Stomach (tissue), 8 donors: ENCODE measurements at regions not wholly inside any gene's neighbourhood (a gene's known extent, or its start where the extent isn't known, plus 50 kb on each side); places are given as distances from the start of the nearest gene placed in this dataset.
A peak's percentile ranks its signal among the peaks of the same experiment; 100 is the strongest.

Source experiments
- DNase-seq, 2 donors: peaks; one replicate each; pipeline versions ENCODE4 v3.0.0 to v3.0.0-alpha.2; 2013 to 2019
- H3K27ac ChIP-seq, 5 donors: fragments of 200-600 bp in 4 of 5; sonication (generic) in 4 of 5; one replicate each; pipeline ENCODE4 v1.5.1; 2013 to 2019; ENCODE audit warnings: mild to moderate bottlenecking in 1 of 5, moderate library complexity in 1 of 5
- H3K27me3 ChIP-seq, 3 donors: fragments of 200-600 bp; sonication (generic); one replicate each; pipeline ENCODE4 v1.5.1; 2017 to 2019; ENCODE audit warnings: mixed run types in 1 of 3
- H3K36me3 ChIP-seq, 4 donors: fragments of 200-600 bp; sonication (generic); 1 replicate in 3 of 4; 2 replicates in 1 of 4; pipeline ENCODE4 v1.5.1; 2016 to 2019
- H3K4me1 ChIP-seq, 4 donors: fragments of 200-600 bp; sonication (generic); one replicate each; pipeline ENCODE4 v1.5.1; 2016 to 2019
- H3K4me3 ChIP-seq, 4 donors: fragments of 200-600 bp; sonication (generic) in 3 of 4; one replicate each; pipeline ENCODE4 v1.5.1; 2016 to 2019; ENCODE audit warnings: mild to moderate bottlenecking in 1 of 4
- H3K9me3 ChIP-seq, 4 donors: fragments of 200-600 bp; sonication (generic); one replicate each; pipeline ENCODE4 v1.5.1; 2016 to 2019
- CTCF ChIP-seq, 7 experiments: fragments of 450-650 bp in 4 of 7; fragments of 200-600 bp in 3 of 7; sonication (generic) in 3 of 7; IDR thresholded peaks; one replicate each; pipeline ENCODE4 v1.5.1; 2016 to 2019; ENCODE audit warnings: antibody characterized with exemption in 7 of 7, control low read depth in 2 of 7, mild to moderate bottlenecking in 1 of 7
- EP300 ChIP-seq: sonication (generic); formaldehyde crosslinking; IDR thresholded peaks from one replicate; pipeline ENCODE4 v1.6.1; 2017; ENCODE audit warnings: antibody characterized with exemption
- POLR2A ChIP-seq, 4 donors: fragments of 450-650 bp; IDR thresholded peaks; one replicate each; pipeline ENCODE4 v1.6.1; 2016; ENCODE audit warnings: antibody characterized with exemption in 4 of 4, control low read depth in 2 of 4, mild to moderate bottlenecking in 1 of 4, moderate library complexity in 1 of 4
- POLR2AphosphoS5 ChIP-seq, 3 donors: sonication (generic); formaldehyde crosslinking; IDR thresholded peaks; one replicate each; pipeline ENCODE4 v1.6.1; 2016; ENCODE audit warnings: antibody characterized with exemption in 3 of 3
- WGBS, 5 donors: extraction: QIAGEN DNeasy Blood & Tissue Kit in 3 of 5; methylation state at CpG; one replicate each; pipeline versions ENCODE4 v1.1.5 to v1.1.7; 2013 to 2018; 5-methylcytosine and 5-hydroxymethylcytosine counted together
- intact Hi-C: fragments of 100-400 bp; cut with DNase I; formaldehyde crosslinking; loops from one replicate; pipeline ENCODE4 v1.15.1; 2023; ENCODE audit warnings: low total_unique reads
- donor health status: healthy with polysubstance abuse.
- donor health status: Bipolar disorder and iron deficiency.
- donor health status: healthy.

- Histone ChIP-seq H3K27ac (no peak overlapping the region), H3K4me1 (no peaks in the 10 kb centered on the region), H3K4me3 (no peak overlapping the region), H3K36me3 (no peaks in the 10 kb centered on the region), H3K27me3 (no peaks in the 10 kb centered on the region), H3K9me3 (peaks cover 0 to 3% (median 0%) of the 10 kb centered on the region in 4 donors)
- TF ChIP-seq POLR2AphosphoS5 (IDR thresholded peaks at IDR 0.05) (peak in 1 of 3 donors; percentile 2), POLR2A (IDR thresholded peaks at IDR 0.05) (no peak), EP300 (no peak), CTCF (IDR thresholded peaks at IDR 0.05) (no peak)
- no peak for DNase-seq
- WGBS, 5 donors: 43 to 66% (median 55%) methylated on average over 1 of the region's 1 CpG
- intact Hi-C loops: no loop called here
Measured at GRCh38 chr1:170407581-170407980, 124.4 kb upstream of the GORAB start.

- TF ChIP-seq EP300 (no peak), POLR2AphosphoS5 (IDR thresholded peaks at IDR 0.05) (no peak), POLR2A (IDR thresholded peaks at IDR 0.05) (no peak), CTCF (IDR thresholded peaks at IDR 0.05) (no peak)
- H3K36me3 ChIP-seq: no peaks in the 10 kb centered on the region
- intact Hi-C loops: no loop called here
- peak in 1 of 2 donors; percentile 44 for DNase-seq
- no peak overlapping the region for H3K4me3 ChIP-seq
- no peaks in the 10 kb centered on the region for H3K27me3 ChIP-seq
- H3K27ac ChIP-seq: peak overlapping the region in 3 of 5 donors; percentile 15 to 54 (median 32)
- 67 to 84% (median 73%) methylated on average over 2 of the region's 2 CpGs for WGBS, 5 donors
- H3K4me1 ChIP-seq: peaks cover 0 to 9% (median 0%) of the 10 kb centered on the region in 4 donors
- H3K9me3 ChIP-seq: peaks cover 0 to under 1% (median 0%) of the 10 kb centered on the region in 4 donors
Measured at GRCh38 chr1:170410401-170411166, 121.4 kb upstream of the GORAB start.

- Histone ChIP-seq H3K4me3 (no peak overlapping the region), H3K9me3 (no peaks in the 10 kb centered on the region), H3K27ac (peak overlapping the region in 2 of 5 donors; percentile 34 to 38), H3K4me1 (peaks cover 0 to 9% (median 0%) of the 10 kb centered on the region in 4 donors), H3K27me3 (no peaks in the 10 kb centered on the region), H3K36me3 (no peaks in the 10 kb centered on the region)
- intact Hi-C loops: no loop called here
- 45 to 62% (median 53%) methylated on average over 3 of the region's 3 CpGs for WGBS, 5 donors
- DNase-seq: peak in 1 of 2 donors; percentile 26
- TF ChIP-seq POLR2AphosphoS5 (IDR thresholded peaks at IDR 0.05) (no peak), CTCF (IDR thresholded peaks at IDR 0.05) (no peak)
Measured at GRCh38 chr1:170414989-170415709, 116.8 kb upstream of the GORAB start.

GRCh38 chr1:170415710-170416372 is 116.1 kb upstream of the GORAB start:
- Histone ChIP-seq H3K4me3 (no peak overlapping the region), H3K27me3 (no peaks in the 10 kb centered on the region), H3K27ac (peak overlapping the region in 1 of 5 donors; percentile 38), H3K4me1 (peaks cover 0 to 9% (median 0%) of the 10 kb centered on the region in 4 donors), H3K36me3 (no peaks in the 10 kb centered on the region), H3K9me3 (no peaks in the 10 kb centered on the region)
- intact Hi-C loops: no loop called here
- TF ChIP-seq EP300: no peak
- TF ChIP-seq POLR2A (IDR thresholded peaks at IDR 0.05): no peak
- no peak for TF ChIP-seq POLR2AphosphoS5 (IDR thresholded peaks at IDR 0.05)
- no peak for TF ChIP-seq CTCF (IDR thresholded peaks at IDR 0.05)
- DNase-seq: peak in 1 of 2 donors; percentile 40
- WGBS, 5 donors: 44 to 51% (median 47%) methylated on average over 4 of the region's 4 CpGs
